BE2C (cell line): ENCODE measurements at regions not wholly inside any gene's neighbourhood (a gene's known extent, or its start where the extent isn't known, plus 50 kb on each side); places are given as distances from the start of the nearest gene placed in this dataset.

Source experiments
- DNase-seq: peaks from one replicate; pipeline ENCODE4 v3.0.0-alpha.2; 2020
- H3K27me3 ChIP-seq: fragments of 250-450 bp; sonication (Bioruptor Pico); 2 replicates; pipeline ENCODE4 v1.5.1; 2020; ENCODE audit warnings: mild to moderate bottlenecking
- H3K36me3 ChIP-seq: fragments of 250-450 bp; sonication (Bioruptor Pico); 2 replicates; pipeline ENCODE4 v1.5.1; 2020; ENCODE audit warnings: mild to moderate bottlenecking
- H3K4me1 ChIP-seq: fragments of 250-450 bp; sonication (Bioruptor Pico); 2 replicates; pipeline ENCODE4 v1.5.1; 2020
- H3K4me3 ChIP-seq: 2 replicates; pipeline ENCODE4 v1.5.1; 2011; ENCODE audit warnings: low read depth, low read length
- H3K9me3 ChIP-seq: fragments of 250-450 bp; sonication (Bioruptor Pico); 2 replicates; pipeline ENCODE4 v1.5.1; 2020
- TF ChIP-seq, protein P1 (sequence below): IDR thresholded peaks from 2 replicates; pipeline ENCODE4 v1.5.1; 2012; ENCODE audit warnings: mild to moderate bottlenecking, low read depth, low read length

DNA sequence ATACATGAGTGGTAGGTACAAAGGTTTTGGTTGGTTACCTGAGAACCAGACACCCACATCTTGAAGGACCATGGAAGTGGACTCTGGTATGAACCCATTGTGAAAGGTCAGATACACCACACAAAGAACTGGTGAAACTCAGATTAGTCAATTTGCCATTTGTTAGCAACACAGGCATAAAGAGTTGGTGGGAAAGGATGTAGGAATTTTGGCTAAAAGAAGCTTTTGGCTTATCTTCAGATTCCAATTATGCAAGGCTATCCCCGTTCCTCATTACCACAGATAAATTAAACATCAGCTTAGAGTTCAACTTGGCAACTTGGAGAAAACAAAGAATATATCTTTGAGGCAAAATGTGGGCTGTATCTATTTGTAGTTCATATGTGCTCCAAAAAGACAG lies 87.0 kb upstream of the IRF2BP2 start:
- Histone ChIP-seq H3K9me3 (no peaks in the 10 kb centered on the region), H3K4me1 (peaks cover 12% of the 10 kb centered on the region), H3K27me3 (no peaks in the 10 kb centered on the region), H3K36me3 (no peaks in the 10 kb centered on the region), H3K4me3 (no peak overlapping the region)
- TF ChIP-seq, protein P1, sequence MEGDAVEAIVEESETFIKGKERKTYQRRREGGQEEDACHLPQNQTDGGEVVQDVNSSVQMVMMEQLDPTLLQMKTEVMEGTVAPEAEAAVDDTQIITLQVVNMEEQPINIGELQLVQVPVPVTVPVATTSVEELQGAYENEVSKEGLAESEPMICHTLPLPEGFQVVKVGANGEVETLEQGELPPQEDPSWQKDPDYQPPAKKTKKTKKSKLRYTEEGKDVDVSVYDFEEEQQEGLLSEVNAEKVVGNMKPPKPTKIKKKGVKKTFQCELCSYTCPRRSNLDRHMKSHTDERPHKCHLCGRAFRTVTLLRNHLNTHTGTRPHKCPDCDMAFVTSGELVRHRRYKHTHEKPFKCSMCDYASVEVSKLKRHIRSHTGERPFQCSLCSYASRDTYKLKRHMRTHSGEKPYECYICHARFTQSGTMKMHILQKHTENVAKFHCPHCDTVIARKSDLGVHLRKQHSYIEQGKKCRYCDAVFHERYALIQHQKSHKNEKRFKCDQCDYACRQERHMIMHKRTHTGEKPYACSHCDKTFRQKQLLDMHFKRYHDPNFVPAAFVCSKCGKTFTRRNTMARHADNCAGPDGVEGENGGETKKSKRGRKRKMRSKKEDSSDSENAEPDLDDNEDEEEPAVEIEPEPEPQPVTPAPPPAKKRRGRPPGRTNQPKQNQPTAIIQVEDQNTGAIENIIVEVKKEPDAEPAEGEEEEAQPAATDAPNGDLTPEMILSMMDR: no peak
- DNase-seq: no peak

DNA sequence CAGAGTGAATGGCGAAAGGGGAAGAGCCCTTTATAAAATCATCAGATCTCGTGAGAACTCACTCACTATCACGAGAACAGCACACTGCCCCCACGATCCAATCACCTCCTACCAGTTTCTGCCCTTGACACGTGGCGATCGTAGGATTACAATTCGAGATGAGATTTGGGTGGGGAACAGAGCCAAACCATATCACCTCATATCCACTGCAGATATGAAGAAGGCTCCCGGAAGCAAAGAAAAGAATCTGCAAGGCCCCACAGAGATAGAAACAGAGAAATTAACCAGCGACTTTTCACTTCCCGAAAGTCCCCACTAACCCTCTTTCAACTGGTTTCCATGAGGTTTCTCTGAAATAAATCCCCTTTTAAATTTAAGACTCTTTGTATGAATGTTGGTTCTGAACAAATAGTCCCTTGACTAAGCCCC lies 86.2 kb upstream of the IRF2BP2 start:
- H3K27me3 ChIP-seq: no peaks in the 10 kb centered on the region
- H3K4me3 ChIP-seq: no peak overlapping the region
- peaks cover 12% of the 10 kb centered on the region for H3K4me1 ChIP-seq
- H3K9me3 ChIP-seq: no peaks in the 10 kb centered on the region
- TF ChIP-seq, protein P1: no peak
- DNase-seq: no peak
- H3K36me3 ChIP-seq: no peaks in the 10 kb centered on the region

DNA sequence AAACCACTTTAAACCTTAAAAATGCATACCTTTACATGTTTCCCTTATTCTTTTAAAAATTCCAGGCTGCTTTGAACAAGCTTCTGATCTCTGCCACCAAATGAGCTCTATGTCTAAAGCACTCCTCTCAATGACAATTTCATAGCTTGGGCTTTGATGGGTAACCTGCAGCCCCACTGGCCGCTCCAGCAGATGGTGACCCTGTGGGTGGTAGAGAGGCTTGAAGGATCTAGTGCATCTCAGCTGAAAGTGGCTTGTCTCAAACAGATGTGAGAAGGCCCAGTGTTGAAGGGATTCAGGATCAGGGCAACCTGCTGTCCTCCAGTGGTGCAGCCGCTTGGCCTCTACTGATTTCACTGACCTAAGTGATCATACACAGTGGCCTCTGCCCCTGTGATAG lies 84.7 kb upstream of the IRF2BP2 start:
- DNase-seq: no peak

DNA sequence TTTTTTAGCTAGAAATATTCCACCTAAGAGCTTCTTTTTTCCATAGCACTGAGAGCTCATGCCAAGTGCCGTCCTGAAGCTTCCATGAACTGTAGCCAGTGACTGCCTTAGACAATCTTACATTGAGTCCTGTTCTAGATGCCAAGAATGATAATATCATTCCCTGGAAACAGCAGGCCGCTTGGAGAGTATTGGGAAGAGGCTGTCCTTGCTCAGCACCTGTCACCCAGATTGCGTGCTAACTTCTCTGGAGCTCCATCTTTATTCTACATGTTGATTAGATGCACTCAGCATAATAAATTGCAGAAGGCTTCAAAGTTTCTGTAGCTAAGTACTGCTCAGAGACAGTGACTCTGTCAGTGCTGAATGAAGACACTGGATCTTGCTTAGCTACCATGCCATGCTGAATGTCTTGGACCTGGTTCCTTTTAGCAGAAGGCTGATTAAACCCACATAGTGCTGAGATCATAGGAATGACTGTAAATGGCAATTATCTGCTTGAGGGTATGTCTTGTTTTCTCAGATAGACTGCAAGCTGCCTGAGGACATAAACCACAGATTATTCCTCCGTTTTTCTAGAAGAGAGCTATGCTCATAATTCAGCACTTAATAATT lies 83.1 kb upstream of the IRF2BP2 start:
- Histone ChIP-seq H3K27me3 (no peaks in the 10 kb centered on the region), H3K4me1 (no peaks in the 10 kb centered on the region), H3K9me3 (no peaks in the 10 kb centered on the region), H3K36me3 (no peaks in the 10 kb centered on the region), H3K4me3 (no peak overlapping the region)
- no peak for DNase-seq
- TF ChIP-seq, protein P1: no peak

More for the DNA sequence above, 84.7 kb upstream of the IRF2BP2 start:
- TF ChIP-seq, protein P1: no peak
- H3K4me3 ChIP-seq: no peak overlapping the region
- H3K36me3 ChIP-seq: no peaks in the 10 kb centered on the region
- peaks cover under 1% of the 10 kb centered on the region; the same call in 1 of the 2 replicates for H3K4me1 ChIP-seq
- no peaks in the 10 kb centered on the region for H3K9me3 ChIP-seq
- H3K27me3 ChIP-seq: no peaks in the 10 kb centered on the region

DNA sequence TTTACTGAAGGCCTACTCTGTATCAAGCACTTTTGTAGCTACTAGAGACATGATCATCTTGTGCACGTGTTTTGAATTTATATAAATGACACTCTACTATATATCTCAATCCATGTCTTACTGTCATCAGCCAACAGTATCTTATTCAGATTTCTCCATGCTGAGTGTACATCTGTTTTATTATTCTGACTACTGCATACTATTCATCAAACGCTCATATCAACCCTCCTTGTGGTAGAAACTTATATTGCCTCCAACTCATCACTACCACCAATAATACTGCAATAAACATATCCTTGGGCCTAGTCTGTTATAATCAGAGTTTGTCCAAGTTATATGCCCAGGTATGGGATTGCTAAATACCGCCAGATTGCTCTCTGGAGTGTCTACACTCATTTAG lies 81.6 kb upstream of the IRF2BP2 start:
- TF ChIP-seq, protein P1: peak; percentile 28; the same call in 1 of the 2 replicates
- no peak for DNase-seq
- H3K4me3 ChIP-seq: no peak overlapping the region

GRCh38 chr1:234690872-234691271 lies 80.9 kb upstream of the IRF2BP2 start:
- no peaks in the 10 kb centered on the region for H3K36me3 ChIP-seq
- no peak for DNase-seq
- TF ChIP-seq, protein P1: no peak

More for the DNA sequence above, 81.6 kb upstream of the IRF2BP2 start:
- H3K36me3 ChIP-seq: no peaks in the 10 kb centered on the region
- no peaks in the 10 kb centered on the region for H3K9me3 ChIP-seq
- no peaks in the 10 kb centered on the region for H3K4me1 ChIP-seq
- H3K27me3 ChIP-seq: no peaks in the 10 kb centered on the region

More at GRCh38 chr1:234690872-234691271, 80.9 kb upstream of the IRF2BP2 start:
- H3K4me3 ChIP-seq: no peak overlapping the region
- no peaks in the 10 kb centered on the region for H3K27me3 ChIP-seq
- H3K4me1 ChIP-seq: no peaks in the 10 kb centered on the region
- no peaks in the 10 kb centered on the region for H3K9me3 ChIP-seq
